AG09319 (cell line): ENCODE measurements at regions not wholly inside any gene's neighbourhood (a gene's known extent, or its start where the extent isn't known, plus 50 kb on each side); places are given as distances from the start of the nearest gene placed in this dataset.

Experiments used
- DNase-seq: peaks from one replicate; pipeline ENCODE4 v3.0.0-alpha.2; 2010; ENCODE audit warnings: low read depth; ENCODE audit errors: extremely low read depth
- CTCF ChIP-seq: IDR thresholded peaks from 2 replicates; pipeline ENCODE4 v1.5.1; 2011; ENCODE audit warnings: low read depth, mild to moderate bottlenecking, inconsistent platforms, low read length, moderate library complexity

GRCh38 chr12:114919479-114919878 is 235.5 kb upstream of the TBX3 start:
- no peak for DNase-seq
- TF ChIP-seq CTCF = no peak

DNA sequence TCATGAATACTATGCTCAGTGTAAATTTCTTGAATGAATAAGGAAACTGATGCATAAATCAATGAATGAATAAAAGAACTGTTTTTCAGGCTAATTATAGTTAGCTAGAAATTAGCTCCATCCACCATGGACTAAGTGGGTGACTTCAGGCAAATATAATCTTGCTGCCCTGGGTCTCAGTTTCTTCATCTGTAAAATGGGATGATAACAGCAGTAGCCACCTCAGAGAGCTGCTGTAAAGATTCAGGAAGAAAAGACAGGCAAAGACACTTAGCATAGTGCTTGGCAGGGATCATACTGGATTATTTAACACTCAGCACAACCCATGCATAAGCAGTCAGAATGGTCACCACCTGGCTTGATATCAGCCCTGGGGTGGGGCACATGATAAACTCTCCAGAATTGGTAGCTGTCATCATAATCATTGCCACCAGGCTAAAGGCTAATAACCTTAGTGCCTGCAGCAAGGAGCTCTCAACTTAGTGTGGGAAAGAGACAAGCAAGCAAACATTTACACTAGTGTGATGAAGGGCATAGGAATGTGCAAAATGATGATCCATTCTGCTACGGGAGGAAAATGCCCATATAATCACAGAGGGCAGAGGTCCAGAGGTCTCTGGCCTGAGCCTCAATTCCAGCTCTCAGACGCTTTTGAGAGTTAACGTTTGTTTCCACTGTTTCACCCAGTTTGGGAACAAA is 234.7 kb upstream of the TBX3 start:
- DNase-seq = no peak
- no peak for TF ChIP-seq CTCF

DNA sequence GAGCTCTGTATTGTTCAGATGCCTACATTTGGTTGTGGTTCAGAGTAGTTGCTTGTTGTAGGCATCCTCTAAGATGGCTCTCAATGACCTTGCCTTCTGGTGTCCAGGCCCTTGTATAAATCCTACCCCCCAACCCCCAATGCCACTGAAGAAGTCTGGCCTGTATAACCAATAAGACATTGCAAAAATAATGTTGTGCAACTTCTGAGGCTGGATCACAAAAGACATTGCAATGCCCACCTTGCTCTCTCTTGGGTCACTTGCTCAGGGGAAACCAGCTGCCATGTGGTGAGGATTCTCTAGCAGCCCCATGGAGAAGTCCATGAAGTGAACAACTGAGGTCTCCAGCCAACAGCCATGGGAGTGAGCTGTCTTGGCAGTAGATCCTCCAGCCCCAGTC is 234.0 kb upstream of the TBX3 start:
- no peak for TF ChIP-seq CTCF
- DNase-seq = no peak

DNA sequence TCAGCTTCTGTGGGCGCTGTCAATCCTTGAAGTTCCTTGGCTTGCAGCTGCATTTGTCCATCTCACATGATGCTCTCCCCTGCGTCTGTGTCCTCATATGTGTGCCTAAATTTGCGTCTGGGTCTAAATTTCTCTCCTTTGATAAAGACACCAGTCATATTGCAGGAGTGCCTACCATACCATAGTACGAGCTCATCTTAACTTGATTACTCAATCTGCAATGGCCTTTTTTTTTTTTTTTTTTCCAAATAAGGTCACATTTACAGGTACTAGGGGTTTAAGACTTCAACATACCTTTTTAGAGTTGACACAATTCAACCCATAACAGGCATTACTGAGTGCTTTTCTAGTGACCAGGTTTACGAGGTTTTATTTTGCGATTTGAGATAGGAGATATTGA is 233.3 kb upstream of the TBX3 start:
- no peak for DNase-seq
- no peak for TF ChIP-seq CTCF

- DNase-seq = no peak
These were observed 232.6 kb upstream of the TBX3 start for GRCh38 chr12:114916541-114916940.

GRCh38 chr12:114916124-114916523 is 232.1 kb upstream of the TBX3 start:
- TF ChIP-seq CTCF = no peak

More at GRCh38 chr12:114916541-114916940, 232.6 kb upstream of the TBX3 start:
- no peak for TF ChIP-seq CTCF

GRCh38 chr12:114913871-114914801 is 230.2 kb upstream of the TBX3 start:
- no peak for TF ChIP-seq CTCF
- no peak for DNase-seq

More at GRCh38 chr12:114916124-114916523, 232.1 kb upstream of the TBX3 start:
- peak; percentile 82 for DNase-seq
